Inferior parietal cortex (tissue), 1 donor: ENCODE measurements at regions not wholly inside any gene's neighbourhood (a gene's known extent, or its start where the extent isn't known, plus 50 kb on each side); places are given as distances from the start of the nearest gene placed in this dataset.

Source experiments
- DNase-seq: peaks from one replicate; pipeline ENCODE4 v3.0.0-alpha.2; 2016; ENCODE audit errors: extremely low spot score

DNA sequence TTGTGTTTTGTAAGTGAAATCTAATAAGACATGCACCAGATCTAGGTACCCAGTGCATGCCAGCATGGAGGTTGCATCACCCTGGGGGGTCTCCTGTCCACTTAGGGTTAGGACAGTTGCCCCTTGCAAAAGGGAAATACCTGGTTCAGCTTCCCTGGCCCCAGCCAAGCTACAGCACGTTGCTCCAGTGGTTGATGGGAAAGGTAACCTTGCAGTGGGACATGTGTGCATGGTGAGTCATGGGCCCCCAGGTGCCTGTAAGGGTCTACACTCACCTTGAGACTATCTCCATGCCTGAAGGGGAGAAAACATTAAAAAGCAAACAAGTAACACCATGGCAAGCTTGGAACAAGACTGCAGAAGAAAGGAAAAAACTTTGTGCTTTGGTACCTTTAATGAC, 143.9 kb downstream of the LSM5 start:
- DNase-seq: no peak

DNA sequence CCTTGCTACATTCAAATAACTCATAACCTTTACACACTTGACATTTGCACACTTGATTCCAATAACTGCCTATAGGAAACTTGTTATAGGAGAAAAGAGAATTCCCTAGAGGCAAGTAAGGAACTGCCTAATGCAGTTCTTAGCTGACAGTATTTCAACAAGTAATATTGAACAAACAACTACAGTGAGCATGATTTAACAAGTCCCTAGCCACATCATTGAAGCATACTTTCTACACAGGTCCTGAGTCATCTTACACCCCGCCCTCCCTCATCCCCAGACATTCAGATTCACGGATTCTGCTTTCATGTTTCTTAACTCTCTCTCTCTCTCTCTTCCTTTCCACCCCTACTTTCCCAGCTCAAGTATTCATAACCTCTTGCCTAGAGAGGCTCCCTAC, 153.5 kb downstream of the LSM5 start:
- no peak for DNase-seq

DNA sequence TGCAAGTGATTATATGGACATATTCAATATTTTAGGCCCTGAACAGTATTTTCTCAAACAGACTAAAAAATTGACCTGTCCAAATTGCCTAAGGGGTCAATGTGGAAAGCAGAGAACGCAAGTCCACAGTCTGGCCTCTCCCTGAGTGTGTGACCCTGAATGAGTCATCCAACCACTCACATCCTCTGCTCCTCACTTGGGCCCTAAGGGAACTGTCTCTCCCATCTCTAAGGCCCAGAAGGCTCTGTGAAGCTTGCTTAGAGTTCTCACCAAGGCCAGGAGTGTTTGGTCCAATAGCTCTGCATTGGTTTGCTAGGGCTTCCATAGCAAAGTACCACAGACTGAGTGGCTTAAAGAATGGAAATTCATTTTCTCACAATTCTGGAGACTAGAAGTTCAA, 155.1 kb downstream of the LSM5 start:
- no peak for DNase-seq

DNA sequence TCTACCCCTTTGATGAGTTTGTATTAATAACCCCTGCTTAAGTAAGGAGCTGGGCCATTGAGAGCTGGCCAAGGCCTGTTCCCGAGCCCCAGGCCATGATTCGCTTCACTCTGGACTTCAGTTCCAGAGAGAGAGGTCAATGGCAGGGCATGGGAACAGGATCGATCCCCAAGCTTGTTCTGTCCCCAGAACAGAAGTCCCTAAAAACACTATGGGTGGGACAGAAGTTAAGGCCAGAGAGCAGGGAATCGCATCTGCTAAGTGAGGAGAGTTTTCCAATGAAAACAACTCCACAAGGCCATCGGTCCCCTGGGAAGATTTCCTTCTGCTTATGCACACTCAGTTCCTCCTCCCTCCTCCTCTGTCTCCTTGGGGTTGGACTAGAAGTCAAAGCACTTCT, 159.6 kb downstream of the LSM5 start:
- no peak for DNase-seq

DNA sequence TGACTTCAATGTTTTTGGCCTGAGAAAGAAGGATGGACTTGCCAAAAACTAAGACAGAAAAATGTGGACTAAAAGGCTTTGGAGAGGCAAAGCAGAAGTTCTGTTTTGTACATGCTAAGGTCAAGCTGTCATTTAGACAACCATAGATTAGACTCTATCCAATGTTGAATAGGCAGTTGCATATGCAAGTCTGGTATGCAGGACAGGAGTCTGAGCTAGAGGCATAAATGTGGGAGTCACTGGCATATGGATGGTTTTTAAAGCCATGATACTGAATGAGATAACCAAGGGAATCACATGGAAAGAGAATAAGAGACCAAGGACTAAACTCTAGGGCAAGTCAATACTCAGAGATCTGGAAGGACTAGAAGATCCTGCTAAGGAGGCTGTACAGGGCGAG, 164.1 kb downstream of the LSM5 start:
- DNase-seq: no peak

DNA sequence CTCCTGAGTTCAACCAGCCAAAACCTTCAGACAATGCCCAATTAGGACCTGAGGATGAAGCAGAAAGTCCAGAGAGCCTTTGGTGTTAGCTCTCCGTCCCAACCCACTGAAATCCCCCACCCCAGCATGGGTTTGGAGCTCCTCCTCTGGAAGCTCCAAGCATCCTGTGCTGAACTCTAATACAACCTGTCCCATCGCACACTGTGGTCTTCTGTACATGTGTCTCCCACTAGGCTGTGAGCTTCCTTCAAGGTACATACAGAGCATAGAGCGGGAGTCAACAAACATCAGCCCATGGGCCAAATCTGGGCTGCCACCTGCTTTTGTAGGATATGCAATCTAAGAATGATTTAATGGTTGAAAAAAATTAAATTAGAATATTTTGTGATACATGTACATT, 166.5 kb downstream of the LSM5 start:
- DNase-seq: no peak

DNA sequence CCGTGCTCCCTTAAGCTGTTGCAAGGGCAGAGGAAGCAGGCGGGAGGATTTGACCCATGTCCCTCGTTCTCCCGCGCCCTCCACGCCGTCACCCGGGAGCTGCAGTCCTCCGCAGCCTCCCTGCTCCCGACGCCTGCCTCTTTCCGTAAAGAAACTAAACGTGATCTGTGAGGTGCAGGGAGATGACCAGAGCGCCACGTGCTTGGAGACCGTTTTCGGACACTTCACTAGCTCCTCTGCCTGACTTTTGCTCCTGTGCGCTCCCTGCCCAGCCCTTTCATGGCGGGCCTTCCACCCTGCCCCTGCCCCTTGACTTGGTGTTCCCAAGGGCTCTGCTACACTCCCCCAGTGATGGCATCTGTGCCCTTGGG, 171.2 kb downstream of the LSM5 start:
- DNase-seq: no peak

DNA sequence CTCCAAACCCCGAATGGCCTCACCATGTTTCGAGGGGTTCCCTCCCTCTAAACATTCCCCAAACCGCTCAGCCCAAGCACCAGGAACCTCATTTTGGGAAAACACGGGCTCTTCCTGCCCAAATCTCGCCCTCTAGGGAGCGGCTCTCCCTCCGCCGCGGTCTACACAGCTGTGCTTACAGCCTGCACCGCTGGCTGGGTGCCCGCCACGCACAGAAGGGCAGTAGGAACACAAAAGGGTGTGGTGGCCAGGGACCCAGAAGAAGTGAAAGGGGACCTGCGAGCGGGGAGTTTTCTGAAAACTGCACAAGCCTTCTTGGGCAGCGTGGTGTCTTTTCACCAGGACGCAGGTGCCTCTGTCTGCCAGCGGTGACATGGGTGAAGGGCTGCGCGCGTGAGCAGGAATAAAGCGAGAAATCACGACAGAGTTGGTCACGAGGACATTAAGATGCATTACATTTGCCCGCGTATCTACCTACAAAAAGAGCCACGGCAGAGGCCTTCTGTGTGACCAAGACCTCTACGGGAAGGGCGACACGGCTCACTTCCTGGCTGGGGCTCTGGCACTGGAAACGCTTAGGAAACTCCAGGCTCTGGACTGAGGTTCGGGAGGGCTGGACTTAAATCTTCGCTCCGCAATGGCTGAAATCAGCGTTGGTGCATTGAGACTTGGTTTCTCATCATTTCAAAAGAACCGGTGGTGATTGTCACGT, 171.7 kb downstream of the LSM5 start:
- DNase-seq: no peak

DNA sequence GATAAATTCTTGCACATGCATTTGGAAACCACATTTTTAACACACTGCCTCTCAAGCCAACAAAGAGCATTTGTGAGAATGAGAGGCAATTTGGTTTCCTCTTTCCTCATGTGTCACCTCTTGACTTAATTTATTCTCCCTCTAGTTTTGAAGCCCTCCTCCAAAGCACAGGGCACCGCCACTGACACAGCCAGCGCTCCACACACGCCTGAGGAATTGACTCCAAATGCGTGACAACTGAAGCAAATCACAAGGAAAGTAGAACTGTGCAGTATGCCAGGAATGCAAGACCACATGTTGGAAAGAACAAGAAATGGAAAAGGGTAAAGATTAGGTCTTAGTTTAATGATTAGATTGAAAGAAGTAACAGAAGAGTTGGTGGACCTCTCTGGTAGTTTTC, 173.3 kb downstream of the LSM5 start:
- DNase-seq: no peak

DNA sequence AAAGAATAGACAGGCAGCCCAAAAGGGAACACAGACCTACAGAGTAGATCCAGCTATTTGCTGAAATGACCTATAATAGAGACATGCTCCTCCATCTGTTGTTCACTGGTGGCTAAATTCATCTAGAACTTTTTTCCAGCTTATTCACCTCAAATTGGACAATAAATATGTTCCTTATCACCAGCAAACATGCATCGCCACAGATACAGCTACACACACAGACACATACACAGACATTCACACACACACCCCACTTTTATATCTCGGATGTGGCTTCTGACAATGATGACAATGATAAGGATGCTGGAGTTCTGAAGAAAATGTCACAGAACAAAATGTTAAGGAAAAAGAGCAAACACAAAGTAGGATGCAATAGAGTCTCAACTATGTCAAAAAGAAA, 175.4 kb downstream of the LSM5 start:
- DNase-seq: no peak

DNA sequence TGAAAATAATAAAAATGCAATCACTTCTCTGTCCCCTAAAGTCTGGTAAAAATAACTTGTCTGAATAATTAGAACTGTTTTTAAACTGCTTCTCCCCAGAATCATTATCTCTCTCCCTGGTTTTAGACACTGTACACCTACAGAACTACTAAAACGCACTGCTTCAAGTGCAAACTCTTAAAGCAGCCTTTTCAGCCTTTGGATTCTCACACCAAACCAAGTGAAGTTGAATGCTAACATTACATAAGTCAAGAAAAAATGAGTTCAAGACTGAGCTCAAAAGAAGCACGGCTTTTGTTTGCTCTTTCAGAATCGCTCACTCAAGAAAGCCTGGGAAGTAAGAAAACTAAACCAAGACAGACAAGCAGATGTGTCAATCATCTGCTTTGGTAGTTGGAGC, 188.8 kb downstream of the LSM5 start:
- no peak for DNase-seq

DNA sequence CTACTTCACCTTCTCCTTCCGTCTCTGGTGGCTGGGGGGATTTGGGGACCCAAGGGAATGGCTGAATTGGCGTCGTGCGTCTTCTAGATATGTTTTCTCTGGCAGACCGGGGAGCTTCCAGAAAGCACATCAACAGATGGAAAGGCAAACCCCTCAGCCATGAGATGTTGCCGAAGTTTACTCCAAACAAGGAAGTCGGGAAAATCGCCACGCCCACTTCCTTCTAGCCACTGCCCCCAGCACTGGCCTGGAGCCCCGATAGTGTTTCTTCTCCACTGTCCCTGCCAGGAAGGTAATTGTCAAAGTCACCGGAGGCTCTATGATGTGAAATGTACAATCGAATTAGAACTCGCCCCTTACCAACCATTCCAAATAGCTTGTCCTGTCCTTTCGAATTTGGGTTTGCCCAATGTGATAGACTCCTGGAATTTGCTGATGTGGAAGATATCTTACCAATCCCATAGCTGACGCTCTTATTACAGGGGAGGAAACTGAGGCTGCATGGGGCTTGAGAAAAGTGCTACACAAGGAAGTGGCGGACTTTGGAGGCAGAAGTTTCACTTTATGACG, 191.0 kb downstream of the LSM5 start:
- DNase-seq: no peak

DNA sequence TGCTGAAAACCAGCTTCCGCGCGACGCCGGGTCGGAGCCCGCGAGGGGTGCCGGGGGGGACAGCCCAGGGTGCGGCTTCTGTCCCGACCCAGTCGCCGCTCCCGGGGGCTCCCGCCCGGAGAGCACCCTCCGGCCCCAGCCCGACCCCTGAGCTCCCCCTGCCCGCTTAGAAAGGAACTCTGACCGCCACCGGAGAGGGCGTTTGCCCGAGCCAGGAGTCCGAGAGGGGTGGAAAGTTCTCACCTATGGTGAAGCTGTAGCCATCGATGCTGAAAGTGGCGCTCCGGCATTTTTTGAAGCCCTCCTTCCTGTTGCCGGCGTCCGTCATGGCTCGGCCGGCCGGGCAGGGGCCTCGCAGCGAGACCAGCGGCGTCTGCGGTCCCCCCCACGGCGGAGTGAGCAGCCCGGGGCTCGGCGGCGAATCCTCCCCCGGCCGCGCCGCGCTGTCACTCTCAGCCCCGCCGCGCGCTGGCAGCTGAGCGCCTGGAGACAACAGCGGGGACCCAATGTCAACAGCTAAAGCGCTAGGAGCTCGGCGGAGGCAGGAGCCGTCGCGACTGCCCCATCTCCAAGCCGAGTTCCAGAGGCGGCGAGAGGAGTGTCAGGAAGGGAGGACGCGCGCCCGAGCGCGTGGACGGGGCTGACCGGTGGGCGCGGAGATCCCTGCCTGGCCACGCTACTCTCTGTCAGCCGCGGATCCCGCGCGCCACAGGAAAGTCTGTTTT, 191.6 kb downstream of the LSM5 start:
- DNase-seq: no peak

DNA sequence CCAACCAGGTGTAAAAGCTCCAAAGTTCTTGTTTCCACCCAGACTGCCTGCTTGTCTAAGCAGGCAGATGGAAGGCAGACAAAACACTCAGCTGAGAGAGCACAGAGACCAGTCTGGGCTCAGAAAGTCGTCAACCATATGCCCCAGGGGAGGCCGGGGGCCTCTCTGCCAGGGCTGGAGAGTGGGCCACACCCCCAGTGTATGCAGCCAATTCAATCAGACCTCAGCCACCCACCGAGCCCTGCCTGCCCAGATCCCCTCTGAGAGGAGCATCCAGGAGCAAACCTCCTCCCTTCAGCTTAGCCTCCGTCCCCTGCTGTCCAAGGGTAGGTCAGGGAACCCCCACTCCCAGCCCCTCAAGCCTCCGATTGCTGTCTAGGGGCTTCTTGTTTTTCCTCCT, 196.3 kb downstream of the LSM5 start:
- DNase-seq: no peak

DNA sequence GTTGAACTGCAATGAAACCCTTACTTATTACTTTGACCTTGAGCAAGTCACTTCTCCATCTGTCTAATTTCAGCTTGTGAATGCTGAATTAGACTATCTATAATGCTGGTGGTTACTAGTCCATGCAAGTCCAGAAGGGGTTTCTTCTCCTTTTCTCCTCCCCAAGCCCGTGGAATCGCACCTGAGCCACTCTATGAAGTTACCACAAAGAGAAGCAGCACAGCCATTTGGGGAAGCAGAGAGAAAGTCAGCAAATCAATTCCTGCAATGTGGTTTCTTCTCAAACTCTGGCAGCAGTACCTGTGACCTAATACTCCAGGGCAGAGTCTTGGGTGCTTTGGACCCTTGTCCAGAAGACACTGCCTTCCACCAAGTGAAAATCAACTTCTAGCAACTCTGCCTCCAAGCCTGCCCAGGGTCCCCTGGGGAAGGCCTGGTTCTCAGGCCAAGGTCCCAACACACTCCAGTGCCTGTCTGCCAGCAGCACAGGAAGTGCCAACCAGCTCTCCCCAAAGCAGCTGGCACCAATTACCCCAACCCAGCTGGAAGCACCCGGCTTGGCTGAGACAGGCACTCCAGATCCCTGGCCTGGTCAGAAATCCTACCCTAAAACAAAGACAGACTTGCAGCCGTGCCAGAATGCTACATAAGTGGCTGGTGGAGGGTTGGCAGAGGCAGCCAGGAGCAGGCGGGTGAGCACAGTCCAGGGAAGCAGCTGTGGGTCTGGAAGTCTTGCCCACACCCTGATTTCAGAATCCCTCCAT, 200.3 kb downstream of the LSM5 start:
- DNase-seq: peak; percentile 43

DNA sequence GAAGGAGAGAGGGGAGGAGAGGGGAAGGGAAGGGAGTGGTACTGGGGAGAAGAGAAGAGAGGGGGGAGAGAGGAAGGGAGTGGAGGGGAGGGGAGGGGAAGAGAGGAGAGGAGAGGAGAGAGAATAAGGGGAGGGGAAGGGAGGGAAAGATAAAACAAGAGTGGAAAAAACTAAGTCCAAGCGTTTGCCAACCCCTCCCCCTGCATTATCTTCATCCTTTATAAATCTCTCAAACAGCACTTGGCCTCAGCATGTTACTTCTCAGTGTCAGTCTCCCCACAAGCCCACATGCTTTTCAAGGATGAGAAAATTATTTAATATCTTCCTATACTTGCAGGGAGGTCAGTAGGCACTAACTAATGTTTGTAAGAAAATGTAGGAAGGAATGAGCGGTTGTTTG, 204.5 kb downstream of the LSM5 start:
- no peak for DNase-seq

DNA sequence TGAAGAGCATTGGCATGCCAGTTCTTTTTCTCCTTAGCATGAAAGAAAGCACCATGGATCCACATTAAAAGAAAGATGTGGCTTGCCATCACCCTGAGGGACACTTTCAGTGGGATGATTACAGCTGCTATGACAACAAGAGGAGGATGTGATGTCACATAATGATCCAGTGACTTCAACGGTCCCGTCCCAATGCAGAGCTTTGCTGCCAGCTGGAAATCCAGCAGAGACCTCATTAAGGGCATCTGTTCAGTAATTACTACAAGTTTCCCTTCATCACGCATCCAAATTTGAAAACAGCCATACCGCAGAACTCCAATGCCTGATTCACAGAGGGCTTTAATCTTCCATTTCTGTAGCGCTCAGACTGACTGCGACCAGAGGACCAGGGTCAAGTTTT, 206.6 kb downstream of the LSM5 start:
- DNase-seq: no peak

DNA sequence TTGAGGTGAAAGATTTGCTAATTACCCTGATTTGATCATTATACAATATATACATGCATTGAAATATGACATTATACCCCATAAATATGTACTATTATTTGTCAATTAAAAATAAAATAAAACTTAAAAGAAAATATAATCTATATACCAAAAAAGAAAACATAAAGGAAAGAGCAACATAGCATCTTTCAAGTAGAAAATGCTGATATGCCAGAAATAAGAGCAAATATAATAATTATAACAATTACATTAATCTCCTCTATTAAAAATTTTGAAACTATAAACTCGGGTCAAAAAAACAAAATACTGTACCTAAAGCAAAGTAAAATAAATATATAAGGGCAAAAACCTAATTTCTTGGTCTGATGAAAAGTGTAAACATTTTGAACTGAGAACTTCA, 209.3 kb upstream of the PDE1C start:
- no peak for DNase-seq

DNA sequence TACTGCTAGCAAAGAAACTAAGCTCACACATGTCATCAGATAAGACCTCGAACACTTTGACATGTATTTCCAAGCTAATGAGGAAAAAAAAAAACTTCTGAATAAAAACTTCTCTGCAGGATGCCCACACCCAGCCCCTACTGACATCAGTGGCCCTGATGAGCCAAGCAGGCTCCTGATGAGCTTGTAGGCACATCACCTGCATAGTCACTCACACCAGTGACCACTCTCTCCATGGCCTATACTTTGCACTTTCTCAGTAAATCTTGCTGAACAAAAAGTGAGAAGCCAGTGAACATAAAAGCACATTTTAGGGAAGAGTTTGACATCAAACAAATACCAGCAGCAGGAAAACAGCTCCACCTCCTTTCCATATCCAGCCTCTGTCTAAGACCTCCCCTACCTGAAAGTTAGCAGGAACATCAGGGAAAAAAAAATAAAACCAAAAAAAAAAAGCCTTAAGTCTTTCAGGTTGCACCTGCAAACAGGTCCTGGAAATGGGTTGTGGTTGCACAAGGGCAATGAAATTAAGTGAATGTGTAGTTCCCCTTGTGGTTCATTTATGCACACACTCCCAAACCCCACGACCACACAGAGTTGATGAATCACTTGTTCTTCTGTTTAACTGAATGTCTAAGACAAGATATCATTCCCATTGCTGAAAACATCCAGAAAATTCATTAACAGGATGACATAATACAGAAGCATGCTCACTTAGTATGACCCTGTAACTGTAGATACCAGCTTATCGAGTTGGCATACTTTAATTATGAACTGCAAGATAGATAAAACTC, 205.2 kb upstream of the PDE1C start:
- no peak for DNase-seq

DNA sequence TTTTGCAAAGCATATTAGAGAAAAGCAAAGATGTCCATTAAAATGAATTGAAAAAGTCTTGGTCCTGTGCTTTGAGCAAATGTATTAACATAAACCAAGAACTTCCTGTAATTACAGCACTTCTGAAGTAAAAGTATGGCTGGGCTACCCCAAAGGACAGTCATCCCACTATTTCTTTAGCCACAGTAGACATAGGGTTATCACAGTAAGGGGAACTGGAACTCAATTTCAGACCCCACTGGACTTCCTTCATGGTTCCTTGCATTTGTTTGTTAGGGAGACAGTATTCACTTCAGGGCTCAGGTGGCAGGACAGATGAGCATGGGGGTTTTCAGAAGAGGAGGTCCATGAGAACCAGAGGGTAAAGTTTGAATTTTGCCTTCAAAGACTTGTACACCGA, 203.1 kb upstream of the PDE1C start:
- no peak for DNase-seq

DNA sequence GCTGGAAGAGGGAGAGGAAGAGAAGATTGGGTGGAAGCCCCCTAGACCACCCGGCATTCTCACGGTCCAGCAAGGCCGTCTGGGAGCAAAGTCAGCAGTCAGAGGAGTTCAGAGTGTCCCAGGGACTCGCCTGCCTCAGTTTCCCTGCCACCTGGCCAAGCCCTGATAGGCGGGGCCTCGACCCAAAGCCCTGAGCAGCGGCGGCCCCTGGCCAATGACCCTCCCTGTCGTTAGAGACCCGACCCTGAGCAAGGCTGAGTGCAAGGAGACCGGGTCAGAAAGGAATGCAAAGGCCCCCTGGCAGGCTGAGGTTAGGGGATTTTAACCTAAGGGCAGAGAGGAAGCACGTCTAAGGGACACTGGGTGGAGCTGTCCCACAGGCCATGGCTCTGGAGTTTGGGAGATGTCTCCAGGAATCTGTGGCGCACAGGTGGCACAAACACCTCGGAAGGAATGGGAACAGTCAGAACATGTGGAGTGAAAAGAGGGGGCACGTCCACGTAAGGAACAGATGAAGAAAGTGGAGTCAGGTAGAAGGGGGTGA, 196.8 kb upstream of the PDE1C start:
- DNase-seq: no peak
